AG09309 (cell line): ENCODE measurements at regions not wholly inside any gene's neighbourhood (a gene's known extent, or its start where the extent isn't known, plus 50 kb on each side); places are given as distances from the start of the nearest gene placed in this dataset.

ENCODE experiments used
- DNase-seq: peaks from one replicate; pipeline ENCODE4 v3.0.0-alpha.2; 2010; ENCODE audit warnings: low read depth
- H3K4me3 ChIP-seq: 2 replicates; pipeline ENCODE4 v1.5.1; 2011; ENCODE audit warnings: mild to moderate bottlenecking, low read depth, low read length, moderate library complexity; ENCODE audit not compliant: control insufficient read depth
- CTCF ChIP-seq: IDR thresholded peaks from 2 replicates; pipeline ENCODE4 v1.5.1; 2011; ENCODE audit warnings: mild to moderate bottlenecking, low read depth, low read length, inconsistent platforms; ENCODE audit not compliant: insufficient read depth, control insufficient read depth; ENCODE audit errors: missing control alignments

GRCh38 chr3:152718810-152719209 lies 116.1 kb upstream of the P2RY1 start:
- no peak for DNase-seq
- H3K4me3 ChIP-seq, result no peak overlapping the region
- TF ChIP-seq CTCF, result no peak

- DNase-seq, result no peak
- TF ChIP-seq CTCF, result no peak
- H3K4me3 ChIP-seq, result no peak overlapping the region
These were observed 115.7 kb upstream of the P2RY1 start for GRCh38 chr3:152719264-152719663.

- DNase-seq, result no peak
- H3K4me3 ChIP-seq, result no peak overlapping the region
- TF ChIP-seq CTCF, result no peak
These were observed 113.8 kb upstream of the P2RY1 start for GRCh38 chr3:152720951-152721718.

DNA sequence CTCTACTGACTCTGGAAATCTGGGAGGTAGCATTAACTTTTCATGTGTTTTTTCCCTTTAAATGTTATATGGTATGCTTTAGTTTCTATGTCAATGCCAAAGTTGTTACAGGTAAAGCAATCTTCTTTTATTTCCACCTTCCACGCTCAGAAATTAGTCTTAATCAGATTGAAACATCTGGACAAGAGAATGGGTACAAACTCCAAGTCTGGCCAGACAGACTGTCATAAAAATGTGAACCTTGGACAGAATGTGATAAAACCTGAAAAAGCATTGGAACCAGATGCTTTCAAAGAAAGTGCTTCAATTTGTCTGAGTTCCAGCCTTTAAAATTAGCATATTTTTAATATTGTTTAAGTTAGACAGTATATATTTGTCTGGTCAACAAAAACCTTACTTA lies 110.7 kb upstream of the P2RY1 start:
- DNase-seq, result no peak
- TF ChIP-seq CTCF, result no peak
- H3K4me3 ChIP-seq, result no peak overlapping the region

DNA sequence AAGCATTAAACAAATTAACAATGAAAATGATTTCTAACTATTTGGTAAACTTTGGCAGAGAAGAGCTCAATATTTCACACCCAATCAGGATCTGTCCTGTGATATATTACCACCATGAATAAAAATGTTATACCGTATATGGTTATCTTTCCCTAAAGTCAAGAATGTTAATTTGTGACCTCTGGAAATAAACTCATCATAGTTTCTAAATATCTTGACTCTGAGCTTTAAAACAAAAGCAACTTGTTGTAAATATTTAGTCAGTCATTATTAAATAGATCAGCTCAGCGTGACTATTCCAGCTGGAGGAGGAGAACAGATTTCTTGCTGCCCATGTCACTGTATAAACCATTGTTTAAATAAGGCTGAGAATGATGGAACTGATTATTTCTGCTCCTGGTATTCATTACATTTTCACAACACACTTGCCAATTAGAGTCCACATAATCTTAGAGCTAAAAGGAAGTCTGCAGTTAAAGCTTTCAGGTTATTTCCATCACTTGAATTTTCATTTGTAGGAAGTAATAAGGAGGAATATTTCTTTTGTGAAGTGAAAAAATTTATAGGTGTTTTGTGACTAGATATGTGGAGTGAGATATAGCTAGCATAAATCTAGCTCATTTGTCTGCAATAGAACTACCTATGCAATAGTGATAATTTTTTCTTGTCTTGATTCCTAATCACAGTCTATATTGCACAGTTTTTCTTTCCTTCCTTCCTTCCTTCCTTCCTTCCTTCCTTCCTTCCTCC lies 106.5 kb upstream of the P2RY1 start:
- H3K4me3 ChIP-seq, result no peak overlapping the region
- DNase-seq, result no peak
- TF ChIP-seq CTCF, result no peak

DNA sequence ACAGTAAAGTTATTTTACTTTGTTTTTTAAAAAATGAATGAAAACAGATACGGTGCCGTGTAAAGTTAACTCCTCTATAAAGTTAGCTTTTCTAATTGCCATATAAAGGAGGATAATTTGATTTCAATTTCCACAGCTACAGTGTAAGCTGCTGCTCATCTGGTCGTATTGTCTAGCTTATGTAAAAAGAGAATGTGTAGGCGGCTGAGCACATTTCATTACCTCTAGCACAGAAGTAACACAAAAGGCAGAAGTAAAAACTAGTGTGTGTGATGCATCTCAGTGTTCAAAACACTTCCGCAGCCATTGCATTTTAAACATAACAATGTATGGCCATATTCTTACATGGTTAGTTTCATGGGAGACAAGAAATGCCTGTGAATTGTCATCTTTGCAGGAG lies 105.0 kb upstream of the P2RY1 start:
- no peak overlapping the region for H3K4me3 ChIP-seq
- no peak for TF ChIP-seq CTCF
- DNase-seq, result no peak
